ENCODE measurements at regions not wholly inside any gene's neighbourhood (a gene's known extent, or its start where the extent isn't known, plus 50 kb on each side); places are given as distances from the start of the nearest gene placed in this dataset.
A peak's percentile ranks its signal among the peaks of the same experiment; 100 is the strongest.

DNA sequence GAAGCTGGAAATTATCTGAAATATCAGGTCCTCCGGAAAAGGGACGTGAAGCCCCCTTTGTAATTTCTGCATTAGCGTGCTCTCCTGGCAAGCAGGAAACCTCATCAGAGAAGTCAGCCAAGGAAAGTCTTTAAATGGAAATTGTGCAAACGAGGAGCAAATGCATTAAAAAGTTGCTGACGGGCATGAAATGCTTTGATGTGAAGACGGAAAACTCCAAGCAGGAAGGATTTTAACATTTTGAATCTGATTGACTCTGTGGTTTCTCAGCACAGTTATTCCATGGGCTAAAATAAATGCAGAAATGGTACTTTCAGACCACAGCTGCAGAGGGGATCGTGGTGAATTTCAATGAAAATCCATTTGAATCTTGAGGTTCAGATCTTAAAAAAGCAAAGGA is 167.8 kb downstream of the AHR start:
- no peaks in the 10 kb centered on the region for H3K9me3 ChIP-seq (ENCODE audit: insufficient read depth, low read depth, low read length)
- H3K27ac ChIP-seq (ENCODE audit: low read depth, low read length), result no peak overlapping the region
- no peaks in the 10 kb centered on the region for H3K79me2 ChIP-seq (ENCODE audit: insufficient read depth, low read length)
- DNase-seq (ENCODE audit: low read depth) (no peak), FAIRE-seq (no peak)
- TF ChIP-seq EZH2 (IDR thresholded peaks at IDR 0.05; ENCODE audit: insufficient read depth, low read length) (no peak), CTCF (IDR thresholded peaks at IDR 0.05; ENCODE audit: insufficient read depth, low read depth, low read length) (no peak)
- no peaks in the 10 kb centered on the region for H3K4me1 ChIP-seq (ENCODE audit: insufficient read depth, low read length)
- H2AFZ ChIP-seq (ENCODE audit: low read depth, low read length), result no peak overlapping the region
- Mint-ChIP-seq H3K9me3 (ENCODE audit: unreplicated experiment) (no peaks in the 10 kb centered on the region), H3K36me3 (ENCODE audit: low read depth, unreplicated experiment) (no peaks in the 10 kb centered on the region), H3K4me3 (ENCODE audit: unreplicated experiment) (no peak overlapping the region), H3K4me1 (ENCODE audit: low read depth, unreplicated experiment) (peaks cover 3% of the 10 kb centered on the region), H3K27me3 (ENCODE audit: low read depth, unreplicated experiment) (no peaks in the 10 kb centered on the region), H3K27ac (ENCODE audit: unreplicated experiment) (no peak overlapping the region)
- H3K9ac ChIP-seq (ENCODE audit: low read length), result no peak overlapping the region
- H3K36me3 ChIP-seq (ENCODE audit: insufficient read depth, low read length), result no peaks in the 10 kb centered on the region
- no peaks in the 10 kb centered on the region for H4K20me1 ChIP-seq (ENCODE audit: insufficient read depth, low read length)
- H3K4me3 ChIP-seq (ENCODE audit: insufficient read depth, low read depth, low read length), result no peak overlapping the region
- H3K4me2 ChIP-seq (ENCODE audit: low read length), result peak overlapping the region; percentile 30
- no peaks in the 10 kb centered on the region for H3K27me3 ChIP-seq (ENCODE audit: insufficient read depth, low read length)

DNA sequence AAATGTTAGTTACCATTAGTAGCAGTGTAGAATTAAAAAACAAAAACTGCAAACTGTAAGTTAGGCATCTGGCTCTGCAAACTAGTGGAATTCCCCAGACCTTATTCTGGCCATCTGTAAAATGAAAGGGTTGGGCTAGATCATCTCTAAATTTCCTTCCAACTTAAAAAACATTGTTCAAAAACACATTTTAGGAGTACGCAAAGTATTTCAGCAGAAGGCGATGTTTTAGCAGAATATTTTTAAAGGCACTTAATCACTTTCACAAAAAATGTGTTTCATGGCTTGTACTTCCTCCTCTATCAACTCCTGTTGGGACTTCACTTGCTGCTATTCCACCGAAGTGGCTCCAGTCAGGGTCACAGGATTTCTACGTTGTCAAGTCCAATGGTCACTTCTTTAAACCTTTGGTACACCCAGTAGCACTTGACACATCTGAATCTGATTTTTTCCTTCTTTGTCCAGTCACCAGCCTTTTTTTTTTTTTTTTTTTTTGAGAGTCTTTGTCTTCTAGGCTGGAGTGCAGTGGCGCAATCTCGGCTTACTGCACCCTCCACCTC is 169.0 kb downstream of the AHR start:
- peaks cover 3% of the 10 kb centered on the region for H3K4me1 Mint-ChIP-seq (ENCODE audit: low read depth, unreplicated experiment)
- H3K27me3 Mint-ChIP-seq (ENCODE audit: low read depth, unreplicated experiment), result no peaks in the 10 kb centered on the region
- Histone ChIP-seq H3K79me2 (ENCODE audit: insufficient read depth, low read length) (no peaks in the 10 kb centered on the region), H2AFZ (ENCODE audit: low read depth, low read length) (no peak overlapping the region), H3K9me3 (ENCODE audit: insufficient read depth, low read depth, low read length) (no peaks in the 10 kb centered on the region), H3K9ac (ENCODE audit: low read length) (no peak overlapping the region), H4K20me1 (ENCODE audit: insufficient read depth, low read length) (no peaks in the 10 kb centered on the region), H3K27me3 (ENCODE audit: insufficient read depth, low read length) (no peaks in the 10 kb centered on the region), H3K4me3 (ENCODE audit: insufficient read depth, low read depth, low read length) (no peak overlapping the region), H3K4me1 (ENCODE audit: insufficient read depth, low read length) (no peaks in the 10 kb centered on the region), H3K27ac (ENCODE audit: low read depth, low read length) (no peak overlapping the region), H3K36me3 (ENCODE audit: insufficient read depth, low read length) (no peaks in the 10 kb centered on the region), H3K4me2 (ENCODE audit: low read length) (no peak overlapping the region)
- no peak overlapping the region for H3K27ac Mint-ChIP-seq (ENCODE audit: unreplicated experiment)
- no peak for TF ChIP-seq EZH2 (IDR thresholded peaks at IDR 0.05; ENCODE audit: insufficient read depth, low read length)
- no peak for TF ChIP-seq CTCF (IDR thresholded peaks at IDR 0.05; ENCODE audit: insufficient read depth, low read depth, low read length)
- no peaks in the 10 kb centered on the region for H3K36me3 Mint-ChIP-seq (ENCODE audit: low read depth, unreplicated experiment)
- DNase-seq (ENCODE audit: low read depth), result no peak
- peak; percentile 17 for FAIRE-seq
- H3K9me3 Mint-ChIP-seq (ENCODE audit: unreplicated experiment), result no peaks in the 10 kb centered on the region
- H3K4me3 Mint-ChIP-seq (ENCODE audit: unreplicated experiment), result no peak overlapping the region

- TF ChIP-seq EZH2 (IDR thresholded peaks at IDR 0.05; ENCODE audit: insufficient read depth, low read length), result no peak
- no peak for TF ChIP-seq CTCF (IDR thresholded peaks at IDR 0.05; ENCODE audit: insufficient read depth, low read depth, low read length)
- H3K27me3 ChIP-seq (ENCODE audit: insufficient read depth, low read length), result no peaks in the 10 kb centered on the region
- DNase-seq (ENCODE audit: low read depth) (no peak), FAIRE-seq (no peak)
- H3K4me3 ChIP-seq (ENCODE audit: insufficient read depth, low read depth, low read length), result no peak overlapping the region
- no peak overlapping the region for H2AFZ ChIP-seq (ENCODE audit: low read depth, low read length)
- H3K4me2 ChIP-seq (ENCODE audit: low read length), result no peak overlapping the region
- Mint-ChIP-seq H3K27ac (ENCODE audit: unreplicated experiment) (no peak overlapping the region), H3K4me3 (ENCODE audit: unreplicated experiment) (no peak overlapping the region), H3K4me1 (ENCODE audit: low read depth, unreplicated experiment) (peaks cover under 1% of the 10 kb centered on the region), H3K36me3 (ENCODE audit: low read depth, unreplicated experiment) (no peaks in the 10 kb centered on the region), H3K9me3 (ENCODE audit: unreplicated experiment) (no peaks in the 10 kb centered on the region), H3K27me3 (ENCODE audit: low read depth, unreplicated experiment) (no peaks in the 10 kb centered on the region)
- no peaks in the 10 kb centered on the region for H3K4me1 ChIP-seq (ENCODE audit: insufficient read depth, low read length)
- no peaks in the 10 kb centered on the region for H4K20me1 ChIP-seq (ENCODE audit: insufficient read depth, low read length)
- no peak overlapping the region for H3K27ac ChIP-seq (ENCODE audit: low read depth, low read length)
- no peaks in the 10 kb centered on the region for H3K79me2 ChIP-seq (ENCODE audit: insufficient read depth, low read length)
- no peaks in the 10 kb centered on the region for H3K36me3 ChIP-seq (ENCODE audit: insufficient read depth, low read length)
- no peak overlapping the region for H3K9ac ChIP-seq (ENCODE audit: low read length)
- H3K9me3 ChIP-seq (ENCODE audit: insufficient read depth, low read depth, low read length), result no peaks in the 10 kb centered on the region
Measured at GRCh38 chr7:17471325-17471724, 172.9 kb downstream of the AHR start.

Data from astrocyte (in vitro differentiated cells and primary cell).